ENCODE measurements at regions not wholly inside any gene's neighbourhood (a gene's known extent, or its start where the extent isn't known, plus 50 kb on each side); places are given as distances from the start of the nearest gene placed in this dataset.

DNA sequence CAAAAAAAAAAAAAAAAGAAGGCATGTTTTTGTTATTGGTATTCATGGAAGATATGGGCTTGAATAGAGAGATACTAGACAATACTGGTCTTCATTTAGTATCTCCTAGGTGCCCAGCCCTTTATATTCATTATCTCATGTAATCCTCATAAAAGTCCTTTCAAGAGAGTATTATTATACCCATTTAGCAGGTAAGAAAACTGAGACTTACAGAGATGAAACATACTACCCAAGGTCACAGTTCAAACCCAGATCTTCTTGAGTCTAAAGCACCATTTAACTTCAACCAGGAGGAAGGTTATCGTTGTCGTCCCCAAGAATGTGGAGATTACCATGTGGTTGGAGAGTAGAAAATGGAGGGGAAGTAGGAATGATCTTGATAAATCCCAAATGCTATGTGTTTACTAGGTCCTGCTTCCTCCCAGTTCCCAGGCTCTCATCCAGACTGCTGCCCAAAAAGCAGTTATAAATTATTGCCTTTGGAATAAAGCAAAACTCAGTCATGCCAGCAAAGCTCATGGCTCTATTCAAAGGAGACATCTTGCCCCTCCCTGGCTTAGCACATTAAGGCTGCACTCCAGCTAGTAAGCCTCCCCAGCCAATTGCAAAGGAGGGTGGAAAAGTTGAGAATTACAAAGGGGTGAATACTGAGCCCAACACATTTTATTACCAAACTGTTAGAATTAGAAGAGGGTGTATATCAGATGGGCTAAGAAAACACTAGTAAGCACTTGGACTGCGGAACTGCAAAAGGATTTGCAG, 163.9 kb downstream of the PIK3R1 start:
- DNase-seq (ENCODE audit: low spot score): no peak

DNA sequence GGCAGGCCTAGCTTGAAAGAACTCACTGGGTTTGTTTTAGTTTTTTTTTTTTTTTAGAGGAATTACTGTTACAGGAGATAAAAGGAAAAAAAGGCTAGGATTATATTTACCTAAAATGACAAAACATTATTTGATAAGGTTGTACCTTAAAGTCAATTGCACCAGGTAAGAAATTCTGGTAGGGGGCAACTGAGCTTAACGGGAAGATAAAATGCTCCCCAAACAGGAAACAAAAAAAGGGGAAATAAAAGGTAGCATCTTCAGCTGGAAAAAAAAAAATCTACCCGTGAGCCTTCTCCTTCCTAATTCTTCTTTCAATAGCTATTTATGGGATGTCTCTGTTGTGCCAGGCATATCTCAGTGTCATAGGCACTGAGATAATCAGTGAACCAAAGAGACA, 164.5 kb downstream of the PIK3R1 start:
- no peak for DNase-seq (ENCODE audit: low spot score)

DNA sequence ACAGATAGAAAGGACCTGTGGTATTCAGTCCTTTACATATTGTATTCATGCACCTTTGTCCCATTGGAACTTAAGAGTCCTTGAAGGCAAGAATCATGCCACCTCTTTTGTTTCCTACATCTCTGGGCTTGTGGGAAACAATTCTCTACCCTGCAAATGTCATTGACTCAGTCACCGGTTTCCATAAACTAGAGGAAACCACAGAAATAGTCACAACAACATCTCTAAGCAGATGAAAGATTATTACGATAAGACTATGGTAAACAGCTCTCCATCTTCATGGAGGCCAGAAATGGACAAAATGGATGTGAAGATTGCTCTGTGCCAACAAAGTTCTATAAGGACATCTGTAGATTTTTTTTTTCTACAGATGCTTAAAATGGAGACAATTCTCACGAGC, 165.5 kb downstream of the PIK3R1 start:
- DNase-seq (ENCODE audit: low spot score): no peak

DNA sequence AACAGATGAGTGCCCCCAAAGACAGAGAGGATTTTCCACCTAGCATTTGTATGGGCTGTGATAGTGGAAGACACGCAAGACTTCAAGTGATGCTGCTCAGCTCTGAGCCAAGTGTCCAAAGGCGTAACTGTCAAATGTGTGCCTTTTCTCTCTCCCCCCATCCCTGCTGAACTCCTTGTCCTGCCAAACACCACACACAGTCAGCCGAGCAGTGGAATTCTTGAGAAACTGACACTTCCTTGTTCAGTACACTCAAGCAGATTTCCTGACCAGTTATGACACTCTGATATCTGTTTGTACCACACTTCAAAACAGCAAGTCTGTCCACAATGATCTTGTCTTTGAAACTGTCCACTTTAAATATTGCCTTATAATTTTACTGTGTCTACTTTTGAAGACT, 166.4 kb downstream of the PIK3R1 start:
- DNase-seq (ENCODE audit: low spot score): no peak

DNA sequence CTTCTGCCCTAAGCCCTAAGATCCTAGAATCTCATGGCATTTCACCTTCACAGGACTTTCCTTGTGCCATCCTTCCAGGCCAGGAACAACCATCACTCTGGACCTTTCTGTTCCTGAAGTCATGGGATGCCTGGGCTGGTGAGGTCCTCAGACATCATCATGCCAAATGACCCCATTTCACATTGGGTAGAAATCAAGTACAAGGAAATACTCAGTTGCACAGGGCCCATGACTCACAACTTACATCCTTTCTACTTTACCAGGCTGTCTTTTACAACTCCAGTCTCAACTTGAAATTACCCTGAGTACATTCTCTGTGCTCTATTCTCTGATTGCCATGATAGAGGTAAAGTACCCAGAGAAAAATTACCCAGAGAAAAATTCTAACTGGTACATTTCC, 167.1 kb downstream of the PIK3R1 start:
- DNase-seq (ENCODE audit: low spot score): peak; percentile 30

DNA sequence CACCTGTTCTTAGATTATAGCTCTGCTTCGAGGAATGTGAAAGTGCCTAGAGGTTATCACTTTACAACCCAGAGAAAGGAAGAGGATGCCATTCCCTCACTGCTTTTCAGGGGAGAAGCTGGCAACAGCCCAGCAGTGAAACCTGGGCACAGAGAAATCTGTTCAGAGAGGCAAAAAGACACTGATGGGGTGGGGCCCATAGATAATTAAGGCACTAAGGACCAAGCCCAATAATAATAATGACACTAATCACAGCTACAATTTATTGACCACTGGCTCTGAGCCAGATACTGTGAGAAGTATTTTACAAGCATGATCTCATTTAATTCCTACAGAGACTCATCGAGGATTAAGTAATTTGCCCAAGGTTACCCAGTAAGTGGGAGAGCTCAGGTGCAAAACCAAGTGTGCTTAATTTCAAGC, 168.3 kb downstream of the PIK3R1 start:
- no peak for DNase-seq (ENCODE audit: low spot score)

DNA sequence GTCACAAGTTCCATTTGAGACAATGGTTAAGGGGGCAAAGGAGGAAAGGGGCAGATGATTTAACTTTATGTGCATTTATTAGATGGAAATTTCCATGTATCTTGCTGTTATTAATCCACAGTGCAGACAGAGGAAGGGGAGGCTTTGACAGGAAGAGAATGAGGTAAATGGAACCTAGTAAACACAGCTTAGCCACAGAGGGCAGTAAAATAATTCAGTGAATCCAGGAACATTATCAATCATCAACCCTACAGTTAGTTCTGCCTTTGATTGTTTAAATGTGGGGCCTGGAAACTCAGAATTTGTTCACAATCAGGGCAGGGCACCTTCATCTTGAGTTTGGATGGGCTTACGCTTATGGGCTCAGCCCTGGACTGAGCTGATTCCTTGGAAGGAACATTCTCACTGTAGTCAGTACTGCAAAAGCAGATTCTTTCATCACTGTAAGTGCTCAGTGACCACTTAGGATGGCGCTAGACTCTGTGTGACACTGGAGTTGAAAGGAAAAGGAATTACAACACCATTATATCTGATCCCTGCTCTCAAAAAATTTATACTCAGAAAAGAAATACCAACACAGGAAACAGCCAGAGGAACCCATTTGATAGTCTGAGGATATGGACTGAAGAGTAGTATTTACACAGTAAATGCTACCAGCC, 169.5 kb downstream of the PIK3R1 start:
- DNase-seq (ENCODE audit: low spot score): no peak

DNA sequence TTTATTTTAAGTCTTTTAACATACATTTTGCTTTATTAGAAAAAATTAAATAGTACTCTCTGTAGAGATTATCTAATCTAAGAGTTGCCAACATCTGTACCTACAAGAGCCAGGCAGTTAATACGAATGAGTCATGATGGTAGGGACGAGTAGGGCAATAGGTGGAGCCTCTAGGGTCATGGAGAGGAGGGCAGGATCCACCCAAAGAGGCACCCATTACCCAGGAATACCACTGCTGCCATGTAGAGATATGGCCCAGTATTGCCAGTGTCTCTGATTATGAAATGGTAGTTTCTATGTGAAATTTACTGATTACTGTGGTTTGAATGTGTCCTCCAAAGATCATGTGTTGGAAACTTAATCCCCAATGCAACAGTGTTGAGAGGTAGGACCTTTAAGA, 170.4 kb downstream of the PIK3R1 start:
- no peak for DNase-seq (ENCODE audit: low spot score)

DNA sequence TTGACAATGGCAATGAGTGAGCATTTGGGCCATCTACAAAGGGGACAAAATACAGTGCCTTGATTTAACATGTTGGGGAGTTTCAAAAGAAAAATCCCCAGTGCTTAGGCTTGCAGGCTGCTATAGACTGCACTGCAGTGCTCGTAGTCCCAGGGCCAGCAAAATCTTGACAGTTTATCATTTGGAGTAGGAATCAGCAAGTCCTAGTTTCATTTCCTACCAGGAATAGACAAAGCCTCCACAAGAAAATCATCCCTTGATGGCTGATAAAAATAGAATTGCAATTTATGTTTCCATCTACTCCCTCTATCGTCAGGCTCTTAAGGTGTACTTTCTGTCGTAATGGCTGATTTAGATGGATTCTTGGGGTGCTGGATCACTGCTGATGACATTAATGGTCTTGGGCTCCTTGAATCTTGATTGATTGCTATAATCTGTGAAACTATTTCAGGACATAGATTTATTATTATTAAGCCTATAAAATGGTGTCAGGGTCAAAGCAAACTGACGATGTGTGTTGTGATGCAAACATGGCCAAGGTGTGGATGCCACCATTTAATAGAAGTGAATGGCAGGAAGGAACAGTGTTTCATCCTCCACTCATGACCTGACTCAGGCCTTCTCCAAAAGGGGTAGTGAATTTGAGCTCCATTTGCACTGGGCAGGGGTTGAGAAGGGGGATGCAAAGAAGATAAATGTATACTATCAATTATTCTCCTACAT, 171.7 kb downstream of the PIK3R1 start:
- no peak for DNase-seq (ENCODE audit: low spot score)

DNA sequence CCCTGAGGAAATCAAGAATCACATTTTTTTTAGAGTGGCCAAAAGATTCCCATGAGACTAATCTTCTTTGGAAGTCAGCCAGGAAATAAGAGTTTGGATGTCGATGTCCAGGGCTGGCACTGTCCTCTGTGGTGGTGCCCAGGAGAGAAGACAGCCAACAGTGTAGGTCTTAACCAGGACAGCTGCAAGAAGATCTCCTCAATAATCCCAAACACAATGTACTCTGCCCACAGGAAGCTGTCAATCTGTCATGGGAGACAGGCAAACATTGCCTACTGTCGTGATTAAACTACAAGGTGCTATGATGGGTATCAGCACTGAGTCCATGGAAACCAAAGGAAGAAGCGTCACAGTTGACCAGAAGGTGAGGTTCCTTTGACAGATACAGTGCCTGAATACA, 174.1 kb downstream of the PIK3R1 start:
- no peak for DNase-seq (ENCODE audit: low spot score)

DNA sequence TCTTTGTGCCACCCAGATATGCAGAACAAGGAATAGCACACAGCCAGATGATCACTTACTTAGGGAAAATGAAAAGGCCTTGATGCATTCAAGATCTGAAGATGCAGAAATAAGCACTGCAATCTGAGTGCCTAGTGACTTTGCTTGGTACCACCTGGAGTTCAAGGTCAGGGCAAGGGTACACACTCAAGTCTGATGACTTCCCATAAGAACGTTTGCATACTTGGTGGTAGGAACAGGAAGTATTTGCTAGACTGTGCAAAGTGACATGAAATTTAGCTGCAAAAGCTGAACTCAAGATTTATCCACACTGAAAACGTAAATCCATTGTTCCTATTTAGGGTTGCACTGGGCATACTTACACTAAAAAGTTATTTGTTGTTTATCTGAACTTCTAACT, 177.1 kb downstream of the PIK3R1 start:
- no peak for DNase-seq (ENCODE audit: low spot score)

DNA sequence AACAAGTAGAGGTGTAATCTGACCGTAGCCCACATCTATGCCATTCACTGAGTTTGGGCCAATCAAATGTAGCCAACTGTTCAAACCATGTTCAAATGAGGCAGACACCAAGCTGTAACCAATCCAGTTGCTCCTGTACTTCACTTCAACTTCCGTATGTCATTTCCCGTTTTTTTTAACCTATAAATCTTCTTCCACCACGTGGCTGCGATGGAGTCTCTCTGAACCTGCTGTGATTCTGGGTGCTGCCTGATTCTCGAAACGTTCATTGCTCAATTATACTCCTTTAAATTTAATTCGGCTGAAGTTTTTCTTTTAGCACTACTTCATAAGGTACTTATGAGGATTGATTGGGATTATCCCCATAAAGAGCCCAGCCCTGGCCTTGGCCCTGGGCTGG, 179.7 kb downstream of the PIK3R1 start:
- no peak for DNase-seq (ENCODE audit: low spot score)

DNA sequence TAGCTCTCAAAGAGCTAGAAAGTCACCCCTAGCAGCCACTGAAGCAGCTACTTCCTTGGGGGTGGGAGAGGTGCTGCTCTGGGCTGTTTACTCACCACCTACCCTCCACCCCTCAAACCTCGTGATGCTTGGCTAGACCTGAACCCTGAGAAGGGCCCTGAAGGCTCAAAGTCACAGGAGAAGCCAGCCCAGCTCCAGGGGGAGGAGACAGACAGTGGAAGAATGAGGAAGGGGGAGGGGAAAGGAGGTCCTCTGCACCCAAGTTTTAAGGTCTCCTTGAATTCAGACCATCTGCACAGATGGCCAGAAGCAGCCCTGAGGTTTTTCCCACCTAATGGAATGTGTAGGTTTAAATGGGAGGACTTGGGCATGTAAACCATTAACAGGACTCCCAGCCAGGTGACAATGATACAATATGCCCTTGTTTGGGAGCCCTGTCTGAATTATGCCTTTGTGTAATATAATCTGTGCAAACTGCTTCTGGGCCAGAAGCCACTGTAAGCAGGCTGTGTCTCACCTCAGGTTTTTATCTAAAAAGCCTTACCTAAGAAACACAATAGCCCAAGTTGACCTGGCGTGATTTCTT, 180.5 kb downstream of the PIK3R1 start:
- DNase-seq (ENCODE audit: low spot score): no peak

DNA sequence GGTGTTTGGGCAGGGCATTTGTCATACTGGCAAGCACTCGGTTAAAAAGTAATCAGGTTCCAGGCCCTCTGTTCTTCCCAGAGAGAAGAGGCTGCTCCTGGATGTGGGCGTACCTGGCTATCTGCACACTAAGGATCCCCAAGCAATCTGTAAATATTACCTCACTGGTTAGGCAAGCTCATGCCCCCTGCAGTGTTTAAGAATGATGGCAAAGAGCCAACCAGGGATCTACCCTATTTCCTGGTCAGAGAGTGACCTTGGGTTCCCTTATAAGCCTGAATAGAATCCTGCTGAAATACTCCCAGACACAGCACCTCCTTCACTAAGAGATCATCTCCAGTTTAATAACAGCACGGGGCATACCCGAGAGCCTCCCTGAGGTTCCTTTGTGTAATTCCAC, 181.2 kb downstream of the PIK3R1 start:
- no peak for DNase-seq (ENCODE audit: low spot score)

DNA sequence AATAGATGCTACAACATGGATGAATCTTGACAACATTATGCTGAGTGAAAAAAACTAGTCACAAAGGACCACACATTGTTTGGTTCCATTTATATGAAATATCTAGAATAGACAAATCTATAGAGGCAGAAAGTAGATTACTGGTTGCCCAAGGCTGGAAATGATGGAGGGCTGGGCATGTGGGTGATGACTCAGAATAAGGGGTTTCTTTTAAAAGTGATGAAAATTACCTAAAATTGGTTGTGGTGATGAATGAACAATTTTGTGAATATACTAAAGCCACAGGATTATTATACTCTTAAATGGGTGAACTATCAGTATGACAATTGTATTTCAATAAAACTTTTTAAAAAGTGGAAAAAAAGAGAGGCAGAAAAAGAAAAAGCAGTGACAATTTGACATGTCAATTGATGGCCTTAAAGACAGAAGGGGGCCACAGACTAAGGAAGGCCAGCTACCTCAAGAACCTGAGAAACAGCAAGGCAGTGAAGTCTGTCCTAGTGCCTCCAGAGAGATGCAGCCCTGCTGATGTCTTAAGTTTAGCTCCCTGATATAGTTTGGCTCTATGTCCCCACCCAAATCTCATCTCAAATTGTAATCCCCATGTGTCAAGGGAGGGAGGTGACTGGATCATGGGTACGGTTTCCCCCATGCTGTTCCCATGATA, 182.7 kb downstream of the PIK3R1 start:
- no peak for DNase-seq (ENCODE audit: low spot score)

DNA sequence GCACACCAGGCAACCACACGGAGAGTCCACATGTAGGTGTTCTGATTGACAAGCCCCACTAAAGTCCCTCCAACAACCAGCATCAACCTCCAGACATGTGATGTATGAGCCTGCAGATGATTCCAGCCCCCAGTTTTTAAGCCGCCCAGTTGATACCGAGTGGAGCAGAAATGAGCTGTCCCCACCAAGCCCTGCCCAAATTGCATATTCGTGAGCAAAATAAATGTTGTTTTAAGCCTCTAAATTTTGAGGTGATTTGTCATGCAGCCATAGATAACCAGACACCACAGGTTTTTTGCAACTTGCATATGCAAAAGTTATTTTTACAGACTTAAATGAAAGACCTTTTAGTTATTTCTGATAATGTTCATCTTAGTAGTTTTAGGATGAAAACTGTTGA, 187.7 kb downstream of the PIK3R1 start:
- no peak for DNase-seq (ENCODE audit: low spot score)

DNA sequence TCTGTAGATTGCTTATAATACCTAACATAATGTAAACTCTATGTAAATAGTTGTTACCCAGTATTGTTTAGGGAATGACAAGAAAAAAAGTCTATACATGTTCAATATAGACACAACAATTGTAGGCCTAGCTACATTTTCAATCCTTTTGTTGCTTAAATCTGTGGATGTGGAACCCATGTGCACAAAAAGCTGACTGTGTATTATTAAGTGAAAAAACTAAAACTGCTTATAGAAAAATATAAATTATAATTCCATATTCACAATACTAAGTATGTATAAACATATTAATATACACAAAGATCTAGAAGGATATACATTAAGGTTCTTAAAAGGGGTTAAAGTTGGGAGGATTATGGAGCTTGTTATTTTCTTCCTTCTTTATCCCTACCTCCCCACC, 188.7 kb downstream of the PIK3R1 start:
- no peak for DNase-seq (ENCODE audit: low spot score)

DNA sequence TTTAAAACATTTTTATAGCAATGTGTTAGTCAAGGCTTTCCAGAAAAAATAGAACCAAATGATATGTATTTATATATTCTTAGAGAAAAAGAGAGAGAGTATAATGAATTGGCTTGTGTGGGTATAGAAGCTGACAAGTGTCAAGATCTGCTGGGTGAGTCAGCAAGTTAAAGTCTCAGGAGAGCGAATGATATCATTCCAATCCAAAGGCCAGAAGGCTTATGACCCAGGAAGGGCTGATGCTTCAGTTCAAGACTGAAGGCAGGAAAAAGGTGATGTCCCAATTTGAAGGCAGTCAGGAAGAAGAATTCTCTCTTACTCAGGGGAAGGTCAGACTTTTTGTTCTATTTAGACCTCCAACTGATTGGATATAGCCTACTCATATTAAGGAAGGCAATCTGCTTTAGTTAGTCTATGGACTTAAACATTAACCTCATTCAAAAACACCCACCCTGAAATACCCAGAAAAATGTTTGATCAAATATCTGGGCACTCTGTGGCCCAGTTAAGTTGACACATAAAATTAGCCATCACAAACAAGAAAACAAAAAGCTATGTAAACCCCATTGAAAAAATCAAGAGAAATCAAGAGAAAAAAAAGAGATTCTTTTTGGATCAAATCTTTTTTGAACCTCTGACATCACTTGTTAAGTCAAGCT, 189.6 kb downstream of the PIK3R1 start:
- DNase-seq (ENCODE audit: low spot score): peak; percentile 11

DNA sequence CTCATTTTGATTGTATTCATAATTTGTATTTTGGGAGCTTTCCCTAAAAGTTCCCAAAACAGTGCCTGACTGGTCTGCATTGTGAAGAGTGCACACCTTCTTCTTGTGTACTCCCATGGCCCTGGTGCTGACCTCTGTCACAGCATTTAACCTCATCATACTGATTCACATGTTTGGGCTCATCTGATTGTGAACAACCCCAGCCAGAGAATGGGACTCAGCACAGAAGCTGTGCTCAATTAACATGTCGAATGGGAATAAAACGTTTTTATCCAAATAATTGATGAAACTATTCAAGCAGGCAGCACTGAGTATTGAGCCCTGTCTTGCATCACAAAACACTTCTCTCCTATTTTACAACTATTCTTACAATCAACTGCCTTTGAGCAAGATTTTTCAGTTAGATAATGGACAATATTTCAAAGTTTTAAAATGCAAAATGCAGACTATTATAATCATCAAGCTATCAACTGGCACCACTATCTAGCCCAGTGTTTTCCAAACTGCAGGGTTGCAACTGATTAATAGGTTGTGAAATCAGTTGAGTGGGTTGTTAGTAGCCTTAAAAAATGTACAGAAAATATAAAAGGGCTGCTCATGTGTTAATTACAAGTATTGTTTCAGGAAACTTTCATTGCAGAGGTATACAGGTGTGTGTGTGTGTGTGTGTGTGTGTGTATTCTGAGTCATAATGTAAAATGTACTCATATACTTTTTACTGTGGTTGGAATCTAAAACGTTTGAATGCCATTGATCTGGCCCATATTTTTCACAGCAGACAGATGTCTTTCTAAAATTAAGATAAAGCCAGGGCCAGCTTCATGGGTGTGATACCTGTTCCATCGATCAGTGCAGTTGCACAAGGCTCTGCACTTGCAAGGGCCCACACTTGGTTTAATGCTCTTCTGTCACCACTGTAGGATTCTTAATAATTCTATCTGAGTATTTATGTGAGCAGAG, 190.5 kb downstream of the PIK3R1 start:
- no peak for DNase-seq (ENCODE audit: low spot score)

DNA sequence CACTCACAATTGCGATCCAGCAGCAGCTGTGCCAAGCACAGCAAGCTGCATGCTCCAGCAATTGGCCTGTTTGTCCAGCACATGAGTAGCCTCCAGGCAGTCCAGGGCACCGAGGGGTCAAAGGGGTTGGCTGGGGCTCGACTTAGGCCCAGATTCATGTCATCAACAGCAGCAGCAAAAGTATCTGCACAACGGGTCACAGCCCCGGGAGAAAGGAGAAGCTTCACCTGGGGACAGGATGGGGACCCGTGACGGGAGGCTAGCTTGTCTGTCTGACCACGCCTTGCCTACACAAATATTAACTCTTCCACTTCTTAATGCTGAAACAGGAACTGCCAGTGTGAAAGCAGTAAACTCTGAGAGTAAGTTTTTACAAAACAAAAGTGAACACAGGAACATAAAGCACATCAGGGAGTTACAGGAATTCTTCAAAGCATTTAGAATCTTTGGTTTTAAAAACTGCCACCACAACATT, 191.2 kb downstream of the PIK3R1 start:
- DNase-seq (ENCODE audit: low spot score): no peak

All from kidney capillary endothelial cell (primary cell).